Kidney (tissue), 13 donors: ENCODE measurements at regions not wholly inside any gene's neighbourhood (a gene's known extent, or its start where the extent isn't known, plus 50 kb on each side); places are given as distances from the start of the nearest gene placed in this dataset.

Experiments used
- DNase-seq, 5 donors: peaks; one replicate each; pipeline ENCODE4 v3.0.0-alpha.2; 2013 to 2020
- FAIRE-seq: peaks from 2 replicates; lab custom pipeline; 2012; peaks lifted over from hg19 to GRCh38; lab: Jason Lieb, UNC
- H3K27ac ChIP-seq, 2 donors: one replicate each; pipeline ENCODE4 v1.7.0; 2013; ENCODE audit warnings: low read depth in 2 of 2, low read length in 2 of 2, inconsistent platforms in 1 of 2
- H3K27me3 ChIP-seq: one replicate; pipeline ENCODE4 v1.7.1; 2013; ENCODE audit warnings: low read length, inconsistent platforms; ENCODE audit not compliant: control insufficient read depth, insufficient read depth
- H3K36me3 ChIP-seq, 3 donors: one replicate each; pipeline versions ENCODE4 v1.7.0 to v1.7.1; 2013; ENCODE audit warnings: low read length in 3 of 3, control low read depth in 1 of 3, inconsistent platforms in 1 of 3; ENCODE audit not compliant: insufficient read depth in 3 of 3, control insufficient read depth in 2 of 3
- H3K4me1 ChIP-seq, 3 donors: one replicate each; pipeline versions ENCODE4 v1.7.0 to v1.7.1; 2013; ENCODE audit warnings: low read length in 3 of 3, inconsistent platforms in 1 of 3, low read depth in 1 of 3; ENCODE audit not compliant: control insufficient read depth in 2 of 3, insufficient read depth in 2 of 3
- H3K4me3 ChIP-seq, 3 donors: one replicate each; pipeline versions ENCODE4 v1.7.0 to v1.8.1; 2013; ENCODE audit warnings: low read length in 3 of 3, control low read depth in 1 of 3, inconsistent platforms in 1 of 3
- H3K9ac ChIP-seq, 3 donors: one replicate each; pipeline versions ENCODE4 v1.7.0 to v1.7.1; 2013; ENCODE audit warnings: low read length in 3 of 3, control low read depth in 1 of 3, inconsistent platforms in 1 of 3
- H3K9me3 ChIP-seq, 3 donors: one replicate each; pipeline versions ENCODE4 v1.7.0 to v1.7.1; 2013; ENCODE audit warnings: low read length in 3 of 3, control low read depth in 1 of 3, inconsistent platforms in 1 of 3; ENCODE audit not compliant: control insufficient read depth in 2 of 3, insufficient read depth in 1 of 3
- CTCF ChIP-seq: IDR thresholded peaks from 3 replicates; pipeline ENCODE4 v1.5.1; 2012; ENCODE audit warnings: mild to moderate bottlenecking, moderate library complexity, borderline replicate concordance; ENCODE audit not compliant: insufficient read depth; ENCODE audit errors: extremely low read depth
- intact Hi-C: fragments of 100-400 bp; cut with DNase I; formaldehyde crosslinking; loops from one replicate; pipeline ENCODE4 v1.11.1; 2022
- donor health status: control.
- donor health status: control.
- donor health status: control.
- donor health status: control.
- donor health status: control.
- donor health status: DM: yes; HTN: yes; CAD: no.
- donor health status: Normal renal cell carcinoma (clear cell type).

- no peaks in the 10 kb centered on the region for H3K27me3 ChIP-seq
- intact Hi-C loops, result no loop called here
- no peak overlapping the region for H3K27ac ChIP-seq
- FAIRE-seq (no peak), DNase-seq (no peak)
- TF ChIP-seq CTCF, result no peak
- no peak overlapping the region for H3K9ac ChIP-seq
- H3K4me3 ChIP-seq, result no peak overlapping the region
- no peaks in the 10 kb centered on the region for H3K36me3 ChIP-seq
- H3K4me1 ChIP-seq, result peaks cover 0 to 4% (median 0%) of the 10 kb centered on the region in 3 donors
- no peaks in the 10 kb centered on the region for H3K9me3 ChIP-seq
Observed at GRCh38 chr7:82678716-82679115, 235.1 kb upstream of the CACNA2D1 start.

- no peak overlapping the region for H3K9ac ChIP-seq
- DNase-seq, result peak in 1 of 5 donors; percentile 19
- no peaks in the 10 kb centered on the region for H3K36me3 ChIP-seq
- no peaks in the 10 kb centered on the region for H3K27me3 ChIP-seq
- H3K4me3 ChIP-seq, result no peak overlapping the region
- TF ChIP-seq CTCF, result no peak
- no peak overlapping the region for H3K27ac ChIP-seq
- H3K9me3 ChIP-seq, result no peaks in the 10 kb centered on the region
- FAIRE-seq, result no peak
- intact Hi-C loops, result no loop called here
- H3K4me1 ChIP-seq, result peaks cover 0 to 4% (median 0%) of the 10 kb centered on the region in 3 donors
Observed at GRCh38 chr7:82678259-82678658, 234.7 kb upstream of the CACNA2D1 start.

GRCh38 chr7:82677493-82677892 lies 233.9 kb upstream of the CACNA2D1 start:
- FAIRE-seq (no peak), DNase-seq (peak in 1 of 5 donors; percentile 32)
- Histone ChIP-seq H3K9me3 (no peaks in the 10 kb centered on the region), H3K27ac (no peak overlapping the region), H3K9ac (no peak overlapping the region), H3K27me3 (no peaks in the 10 kb centered on the region), H3K36me3 (no peaks in the 10 kb centered on the region), H3K4me1 (peaks cover 0 to 4% (median 0%) of the 10 kb centered on the region in 3 donors), H3K4me3 (no peak overlapping the region)
- intact Hi-C loops, result no loop called here
- TF ChIP-seq CTCF, result no peak
